ENCODE measurements at regions not wholly inside any gene's neighbourhood (a gene's known extent, or its start where the extent isn't known, plus 50 kb on each side); places are given as distances from the start of the nearest gene placed in this dataset.
"Not testable (repeated sequence)": the region's sequence is repeated elsewhere in the genome, so short reads cannot be mapped to it uniquely, and the experiment has no call there.

DNA sequence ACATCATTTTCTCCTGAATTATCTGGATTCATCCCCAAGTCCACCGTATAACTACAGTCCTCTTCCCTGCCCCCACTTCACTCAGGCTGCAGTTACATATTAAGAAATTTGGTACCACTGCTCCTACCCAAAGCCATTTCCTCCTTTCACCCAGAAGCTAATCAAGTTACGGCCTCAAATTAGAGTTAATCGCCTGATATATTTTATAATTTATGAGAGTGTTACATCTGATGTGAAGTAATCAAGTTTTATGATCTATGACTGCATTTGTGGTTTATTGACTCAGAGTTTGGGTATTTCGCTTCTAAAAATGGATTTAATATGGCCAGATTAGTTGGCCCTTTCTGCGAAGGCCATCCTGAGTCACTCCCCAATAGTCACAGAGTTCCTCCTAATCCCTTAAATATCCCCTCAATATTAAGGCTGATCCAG, 223.6 kb upstream of the KIF2A start:
- no peak for DNase-seq (ENCODE audit: low read depth in 2 of 3, low spot score in 2 of 3)

DNA sequence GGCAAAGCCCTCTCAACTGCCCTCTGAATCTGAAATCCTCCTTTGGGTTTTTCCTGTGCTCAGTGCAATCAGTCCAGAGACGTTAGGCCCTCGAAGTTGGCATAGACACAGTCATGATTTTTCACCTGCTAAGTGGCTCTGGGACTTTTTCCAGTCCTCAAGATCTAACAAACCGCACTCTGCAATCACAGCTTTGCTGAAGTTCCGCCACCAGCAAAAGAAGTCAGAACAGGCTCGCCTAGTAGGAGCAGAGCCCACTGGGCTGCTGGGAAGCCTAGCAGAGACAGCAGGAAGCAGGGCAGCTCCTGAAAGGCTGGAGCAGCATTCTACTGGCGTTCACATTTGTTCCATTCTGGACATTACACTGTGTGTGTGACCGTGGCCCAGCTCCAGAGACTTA, 222.8 kb upstream of the KIF2A start:
- DNase-seq (ENCODE audit: low read depth in 2 of 3, low spot score in 2 of 3), result no peak

DNA sequence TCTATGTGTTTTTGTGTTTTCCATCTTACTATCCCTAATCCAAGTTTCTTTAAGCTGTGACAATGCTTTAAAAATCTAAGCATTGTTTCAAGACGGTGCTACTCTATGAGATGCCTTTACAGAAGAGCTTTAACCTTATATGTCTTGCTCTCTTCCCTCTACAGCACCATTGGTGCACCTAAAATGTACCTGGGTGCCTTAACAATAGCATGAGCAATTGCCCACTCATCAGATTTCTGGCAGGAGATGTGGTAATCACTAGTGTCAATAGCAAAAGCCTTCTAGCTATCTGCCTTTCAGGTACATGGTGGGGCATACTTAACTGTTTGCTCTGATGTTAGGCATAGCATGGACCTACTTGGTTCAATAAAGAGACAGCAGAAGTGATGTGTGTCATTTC, 222.3 kb upstream of the KIF2A start:
- DNase-seq (ENCODE audit: low read depth in 2 of 3, low spot score in 2 of 3), result no peak

DNA sequence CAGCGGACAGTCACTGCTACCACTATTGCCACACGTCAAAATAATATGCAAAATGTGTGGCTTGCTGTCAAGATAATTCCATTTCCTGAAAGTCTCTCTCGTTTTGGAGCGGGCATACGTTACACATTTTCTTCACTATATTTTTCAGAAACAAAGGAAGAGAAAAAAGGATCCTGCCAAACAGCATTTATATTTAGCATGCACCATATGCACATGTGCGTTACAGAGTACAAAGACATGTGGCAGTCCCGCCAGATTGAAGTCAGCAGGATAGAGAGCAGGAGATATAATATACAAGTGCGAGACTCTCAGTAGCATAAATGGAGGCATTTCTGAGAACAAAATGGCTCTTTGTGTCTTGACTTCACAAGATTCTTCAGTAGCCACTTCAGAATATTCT, 221.6 kb upstream of the KIF2A start:
- no peak for DNase-seq (ENCODE audit: low read depth in 2 of 3, low spot score in 2 of 3)

DNA sequence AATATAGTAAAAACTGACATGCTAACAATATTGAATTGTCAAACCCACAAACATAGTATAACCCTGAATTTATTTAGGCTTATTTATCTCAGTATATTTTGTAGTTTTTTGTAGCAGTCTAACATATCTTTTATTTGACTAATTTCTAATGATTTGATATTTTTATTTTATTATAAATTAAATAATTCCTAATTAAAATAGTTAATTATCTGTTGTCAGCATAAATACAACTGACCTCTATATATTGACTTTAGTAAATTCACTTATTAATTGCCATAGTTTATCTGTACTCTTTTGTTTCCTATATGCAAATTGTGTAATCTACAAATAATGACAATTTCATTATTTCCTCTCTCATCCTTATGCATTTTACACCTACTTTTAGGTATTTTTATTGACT, 215.1 kb upstream of the KIF2A start:
- no peak for DNase-seq (ENCODE audit: low read depth in 2 of 3, low spot score in 2 of 3)

DNA sequence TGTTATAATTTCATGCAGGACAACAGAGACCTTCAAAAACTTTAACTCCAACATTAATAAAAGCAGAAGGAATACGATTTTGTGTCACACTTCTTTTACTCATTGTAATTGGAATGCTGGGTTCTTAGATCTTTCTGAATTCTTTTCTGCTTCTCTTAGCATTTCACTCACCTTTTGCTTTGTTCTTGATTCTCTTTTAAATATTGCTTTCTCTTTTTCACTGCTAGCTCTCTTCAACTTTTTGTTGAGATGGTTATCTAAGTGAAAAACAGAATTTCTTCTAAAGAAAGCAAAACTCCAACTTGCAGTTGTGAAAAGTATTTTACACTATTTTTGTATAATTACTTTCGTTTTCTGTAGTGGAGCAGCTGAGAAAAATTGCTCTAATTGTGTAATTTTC, 212.6 kb upstream of the KIF2A start:
- DNase-seq (ENCODE audit: low read depth in 2 of 3, low spot score in 2 of 3), result no peak

DNA sequence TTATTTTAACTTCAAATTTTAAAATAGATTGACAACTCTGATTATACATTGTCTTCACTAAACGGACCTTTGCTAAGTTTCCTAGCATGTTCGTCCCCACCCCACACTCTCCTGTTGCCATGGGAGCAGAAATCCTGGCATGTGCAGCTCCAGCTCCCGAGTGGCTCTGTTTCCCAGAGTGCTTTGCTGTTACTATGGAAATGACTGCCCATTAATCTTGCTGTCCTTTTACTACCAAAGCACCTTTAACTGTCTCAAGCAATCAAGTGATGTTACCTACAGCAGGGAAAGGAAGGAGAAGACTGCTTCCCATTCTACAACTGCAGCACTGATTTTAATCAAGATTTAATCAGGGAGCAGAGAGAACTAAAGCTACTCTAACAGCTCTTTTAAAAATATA, 212.0 kb upstream of the KIF2A start:
- DNase-seq (ENCODE audit: low read depth in 2 of 3, low spot score in 2 of 3), result no peak

DNA sequence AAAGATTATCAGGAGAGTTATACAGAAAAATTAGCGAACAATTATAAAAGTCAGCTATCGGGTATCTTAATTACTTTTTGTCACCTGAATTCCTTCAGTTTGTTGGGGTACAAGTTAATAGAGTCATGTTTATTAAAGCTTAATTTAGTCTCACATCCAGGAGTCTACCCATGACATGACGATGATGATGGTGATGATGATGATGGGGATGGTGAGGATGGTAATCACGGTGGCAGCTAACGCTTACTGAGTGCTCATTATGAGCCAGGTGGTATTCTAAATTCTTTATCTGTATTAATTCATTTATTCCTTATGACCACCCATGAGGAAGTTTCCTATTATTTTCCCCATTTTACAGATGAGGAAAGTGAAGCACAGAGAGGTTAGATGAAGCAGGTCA, 208.6 kb upstream of the KIF2A start:
- DNase-seq (ENCODE audit: low read depth in 2 of 3, low spot score in 2 of 3), result no peak

DNA sequence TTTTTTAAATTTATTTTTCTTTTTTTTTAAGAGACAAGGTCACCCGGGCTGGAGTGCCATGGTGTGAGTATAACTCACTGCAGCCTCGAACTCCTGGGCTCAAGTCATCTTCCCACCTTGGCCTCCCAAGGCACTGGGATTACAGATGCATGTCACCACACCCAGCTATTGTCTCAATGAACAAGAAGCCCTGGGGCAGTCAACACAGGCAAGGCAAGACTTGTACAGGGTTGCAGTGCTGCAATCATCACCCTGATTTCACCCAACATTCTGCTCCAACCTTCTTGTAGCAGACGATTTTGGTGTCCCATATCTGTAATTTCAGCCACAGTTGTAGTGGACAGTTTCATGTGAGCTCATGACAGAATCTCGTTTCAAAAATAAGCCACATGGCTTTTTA, 205.8 kb upstream of the KIF2A start:
- DNase-seq (ENCODE audit: low read depth in 2 of 3, low spot score in 2 of 3), result no peak

DNA sequence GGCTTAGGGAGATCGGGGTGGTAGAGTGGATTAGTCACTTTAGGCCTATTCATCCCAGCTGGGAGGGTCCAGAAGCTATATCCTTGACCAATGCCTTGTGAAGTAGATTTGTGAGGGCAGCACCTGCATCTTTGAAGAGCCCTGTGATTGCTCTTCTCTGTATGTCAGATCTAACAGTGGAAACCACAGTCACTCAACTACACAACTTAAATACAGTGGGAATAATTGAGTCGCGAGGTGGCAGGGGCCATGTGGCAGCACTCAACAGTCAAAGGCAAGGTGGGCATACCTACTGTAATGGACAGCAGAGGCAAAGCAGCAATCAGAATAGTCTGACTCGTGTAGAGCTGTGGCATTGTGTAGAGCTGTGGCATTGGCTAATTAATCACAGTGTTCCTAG, 202.1 kb upstream of the KIF2A start:
- DNase-seq (ENCODE audit: low read depth in 2 of 3, low spot score in 2 of 3), result not testable (repeated sequence)

DNA sequence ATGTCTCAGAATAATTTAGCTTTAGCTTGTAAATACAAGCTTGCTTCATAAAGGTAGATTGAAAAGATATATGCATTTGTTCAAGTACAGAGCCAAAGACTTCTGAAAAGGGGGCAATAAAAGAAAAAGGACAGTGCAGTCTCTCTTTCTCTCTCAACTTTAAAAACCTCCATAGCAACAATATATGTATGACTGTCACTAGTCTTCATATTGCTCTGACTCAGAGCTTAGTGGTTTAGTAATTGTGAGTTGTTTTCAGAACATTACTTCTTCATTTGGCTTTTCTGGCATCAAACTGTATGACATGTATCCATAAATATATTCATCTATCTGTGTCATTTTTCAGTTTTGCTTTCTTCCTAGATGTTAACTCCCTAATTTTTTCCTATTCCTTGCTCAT, 194.6 kb upstream of the KIF2A start:
- no peak for DNase-seq (ENCODE audit: low read depth in 2 of 3, low spot score in 2 of 3)

DNA sequence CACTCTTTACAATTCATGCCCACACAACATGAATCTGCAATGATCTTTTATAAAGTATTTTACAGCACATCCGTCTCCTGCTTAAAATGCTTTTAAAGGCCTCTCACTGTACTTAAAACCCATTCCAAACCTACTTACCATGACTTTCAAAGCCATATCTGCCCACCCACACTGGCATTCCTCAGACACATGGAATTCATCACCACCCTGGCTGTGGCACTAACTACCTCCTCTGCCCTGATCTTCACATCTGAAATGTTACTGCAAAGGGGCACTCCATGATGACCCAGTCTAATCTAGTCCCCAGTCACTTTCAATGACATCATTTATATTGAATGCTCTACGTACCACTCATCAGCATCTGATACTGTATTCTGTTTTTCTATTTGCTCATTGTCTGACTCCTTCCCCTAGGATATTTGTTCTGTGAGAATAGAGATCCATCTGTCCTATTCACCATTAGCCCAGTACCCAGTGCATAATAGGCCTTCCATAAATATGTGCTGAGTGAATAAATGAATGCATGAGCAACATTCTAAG, 193.2 kb upstream of the KIF2A start:
- DNase-seq (ENCODE audit: low read depth in 2 of 3, low spot score in 2 of 3), result no peak

DNA sequence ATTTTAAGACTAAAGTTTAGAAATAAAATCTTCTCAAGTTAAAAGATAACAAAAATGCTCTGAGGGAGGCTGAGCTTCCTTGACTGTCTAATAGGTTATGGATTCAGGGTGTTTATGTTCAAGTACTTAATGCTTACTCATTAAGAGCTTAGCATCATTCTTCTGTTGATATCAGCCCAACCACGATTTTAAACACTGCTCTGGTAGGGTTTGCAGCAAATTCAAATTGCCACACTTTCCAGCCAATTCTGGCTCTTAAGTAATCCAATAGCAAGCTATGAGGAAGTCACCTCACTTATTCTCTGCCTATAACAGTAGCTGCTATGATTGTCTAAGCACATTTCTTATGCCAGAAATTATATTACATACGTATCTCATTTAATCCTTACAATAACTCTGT, 191.0 kb upstream of the KIF2A start:
- DNase-seq (ENCODE audit: low read depth in 2 of 3, low spot score in 2 of 3), result no peak

DNA sequence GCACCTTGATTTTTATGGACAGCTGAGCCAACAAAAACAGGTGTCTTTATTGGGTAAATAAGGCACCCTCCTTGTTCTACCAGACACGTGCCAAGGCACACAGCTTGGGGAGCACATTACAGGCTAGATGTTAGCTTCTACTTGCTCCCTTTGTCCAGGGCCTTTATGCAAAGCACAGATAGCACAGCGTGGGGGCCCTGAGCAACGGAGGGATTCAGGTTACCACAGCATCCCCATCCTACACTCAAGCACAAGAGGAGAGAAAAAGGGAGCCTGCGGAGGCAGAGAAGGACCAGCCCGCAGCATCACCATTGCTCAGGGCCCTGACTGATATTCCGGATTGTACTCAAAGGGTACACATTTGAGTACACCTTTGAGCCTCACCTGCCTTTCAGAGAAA, 181.7 kb upstream of the KIF2A start:
- DNase-seq (ENCODE audit: low read depth in 2 of 3, low spot score in 2 of 3), result no peak

DNA sequence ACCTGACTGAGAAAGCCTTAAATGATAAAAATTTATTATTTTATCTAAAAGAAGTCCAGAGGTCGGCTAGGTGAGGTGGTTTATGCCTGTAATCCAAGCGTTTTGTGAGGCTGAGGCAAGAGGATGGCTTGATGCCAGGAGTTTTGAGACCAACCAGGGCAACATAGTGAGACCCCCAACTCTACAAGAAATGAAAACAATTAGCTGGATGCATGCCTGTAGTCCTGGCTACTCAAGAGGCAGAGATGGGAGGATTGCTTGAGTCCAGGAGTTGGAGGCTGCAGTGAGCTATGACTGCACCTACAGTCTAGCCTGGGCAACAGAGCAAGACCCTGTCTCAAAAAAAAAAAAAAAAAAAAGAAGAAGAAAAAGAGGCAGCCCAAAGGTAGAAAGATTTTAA, 179.9 kb upstream of the KIF2A start:
- no peak for DNase-seq (ENCODE audit: low read depth in 2 of 3, low spot score in 2 of 3)

DNA sequence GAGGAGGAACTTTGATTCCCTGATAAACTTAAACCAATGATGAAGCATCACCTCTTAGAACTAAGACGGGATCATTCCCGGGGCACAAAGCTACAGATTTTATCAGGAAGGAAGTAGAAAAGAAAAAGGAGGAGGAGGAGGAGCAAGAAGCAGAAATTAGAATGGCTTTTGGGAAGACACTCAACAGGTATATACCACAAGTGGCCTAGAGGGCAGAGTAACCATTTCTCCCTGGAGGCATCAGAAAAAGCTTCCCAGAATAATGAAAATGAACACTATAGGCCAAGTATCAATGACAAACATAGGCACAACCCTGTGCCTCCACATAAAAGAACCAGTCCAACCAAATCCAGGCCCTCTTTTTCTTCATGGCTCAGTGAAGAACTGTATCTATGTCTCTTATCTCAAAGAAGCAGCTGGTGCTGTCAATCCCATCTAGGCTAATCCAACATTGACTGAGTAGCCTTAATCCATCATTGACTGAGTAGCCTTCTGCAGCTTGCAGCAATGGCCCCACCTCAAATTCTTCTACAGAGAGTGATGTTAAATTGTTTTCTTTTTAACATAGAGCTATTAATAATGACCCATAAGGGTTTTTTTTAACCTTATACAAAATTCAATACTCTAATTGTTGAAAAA, 178.8 kb upstream of the KIF2A start:
- DNase-seq (ENCODE audit: low read depth in 2 of 3, low spot score in 2 of 3), result no peak

DNA sequence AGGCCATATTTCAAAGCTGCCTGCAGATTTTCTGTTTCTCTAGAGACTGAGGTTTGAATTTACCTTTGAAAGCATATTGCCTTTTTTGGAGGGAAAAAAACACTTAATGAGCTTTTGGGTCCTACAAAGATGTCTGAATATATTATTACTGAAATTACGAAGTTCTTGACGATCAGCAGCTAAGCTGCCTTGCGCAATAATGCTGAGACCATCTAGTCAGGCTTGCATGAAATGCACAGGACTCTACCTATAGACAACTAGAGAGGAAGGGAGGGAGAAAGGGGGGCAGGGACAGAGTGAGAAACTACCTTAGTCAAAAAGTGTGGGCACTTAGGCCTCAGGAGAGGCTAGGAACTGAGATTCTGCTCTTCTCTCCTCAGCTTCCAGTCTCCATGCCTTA, 175.9 kb upstream of the KIF2A start:
- no peak for DNase-seq (ENCODE audit: low read depth in 2 of 3, low spot score in 2 of 3)

DNA sequence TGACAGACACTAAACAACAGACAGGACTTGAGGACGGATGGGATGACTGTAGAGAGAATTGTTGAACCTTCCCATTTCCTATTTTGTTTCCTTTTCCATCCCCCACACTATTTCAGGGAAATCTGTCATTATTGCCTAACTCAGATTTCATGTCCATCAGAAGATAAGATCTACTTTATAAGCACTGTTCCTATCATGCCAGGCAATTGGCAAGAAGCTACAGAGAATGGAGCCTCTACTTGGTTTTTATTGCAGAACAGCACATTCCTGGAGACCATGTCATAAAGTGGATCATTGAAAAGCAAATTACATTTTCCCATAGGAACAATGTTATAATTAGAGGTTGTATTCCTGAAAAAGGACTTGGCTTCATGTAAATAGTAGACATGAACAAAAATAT, 173.7 kb upstream of the KIF2A start:
- DNase-seq (ENCODE audit: low read depth in 2 of 3, low spot score in 2 of 3), result no peak

DNA sequence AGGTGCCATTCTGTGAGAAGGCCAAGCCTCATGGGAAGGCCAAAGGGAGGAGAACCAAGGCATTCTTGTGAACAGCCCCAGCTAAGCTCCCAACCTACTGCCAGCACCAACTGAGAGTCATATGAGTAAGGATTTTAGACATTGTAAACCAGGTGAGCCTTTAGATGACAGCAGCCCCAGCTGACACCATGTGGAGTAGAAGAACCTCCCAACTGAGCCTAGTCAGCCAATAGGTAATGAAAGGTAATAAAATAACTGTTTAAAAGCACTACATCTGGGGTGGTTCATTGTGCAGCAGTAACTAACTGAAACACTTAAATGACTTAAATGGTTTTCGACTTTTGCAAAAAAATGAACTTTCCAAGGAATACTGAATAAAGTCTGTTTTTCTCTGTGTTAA, 172.6 kb upstream of the KIF2A start:
- DNase-seq (ENCODE audit: low read depth in 2 of 3, low spot score in 2 of 3), result no peak

DNA sequence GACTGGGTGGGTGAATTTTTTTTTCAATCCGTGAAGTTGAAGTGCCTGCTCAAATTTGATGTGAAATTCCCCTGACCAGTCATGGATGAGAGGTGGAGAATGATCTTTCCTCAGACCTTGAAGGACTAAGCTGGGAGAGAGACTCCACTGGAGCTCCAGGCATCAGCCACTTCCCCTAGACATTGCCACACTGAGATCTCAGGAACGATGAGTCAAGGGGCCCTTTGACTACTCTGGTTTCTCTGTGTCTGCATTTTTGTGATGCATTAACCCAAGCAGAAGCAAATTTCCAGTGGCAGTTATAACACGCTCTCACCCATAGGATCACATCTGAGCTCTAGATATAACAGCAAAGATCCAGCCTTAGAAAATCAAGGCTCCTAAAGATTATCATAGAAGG, 171.2 kb upstream of the KIF2A start:
- no peak for DNase-seq (ENCODE audit: low read depth in 2 of 3, low spot score in 2 of 3)

DNA sequence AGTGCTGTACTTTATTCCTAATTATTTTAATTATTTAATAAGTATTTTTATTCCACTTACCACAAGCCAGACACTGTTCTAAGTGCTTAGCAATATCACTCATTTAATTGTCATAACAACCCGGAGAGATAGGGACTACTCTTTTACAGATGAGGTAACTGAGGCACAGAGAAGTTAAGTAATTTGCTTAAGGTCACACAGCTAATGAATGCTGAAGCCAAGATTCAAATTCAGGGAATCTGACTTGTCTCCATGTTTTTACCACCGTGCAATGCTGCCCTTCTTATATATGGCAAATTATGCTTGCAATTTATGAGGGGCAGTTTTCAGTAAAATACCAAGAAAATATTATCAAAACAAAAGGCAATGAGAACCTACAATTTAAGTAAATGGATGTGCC, 168.4 kb upstream of the KIF2A start:
- no peak for DNase-seq (ENCODE audit: low read depth in 2 of 3, low spot score in 2 of 3)

DNA sequence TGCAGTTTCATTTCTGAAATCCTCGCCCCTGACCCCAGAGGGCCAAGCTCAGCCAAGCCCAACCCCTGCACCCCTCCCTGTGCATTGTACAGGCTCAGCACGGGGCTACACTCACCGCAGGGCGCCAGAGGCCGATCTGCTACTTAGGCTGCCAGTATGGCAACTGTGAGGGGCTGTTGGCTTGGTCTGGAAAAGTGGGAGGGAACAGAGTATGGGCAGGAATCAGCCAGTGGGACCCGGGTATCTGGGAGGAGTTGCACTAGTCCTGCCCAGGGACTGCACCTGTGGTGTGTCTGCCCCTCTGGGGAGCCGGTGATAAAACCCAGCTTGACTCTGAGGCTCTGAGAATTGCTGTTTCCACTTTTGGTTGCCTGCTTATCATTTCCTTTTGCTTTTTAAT, 167.4 kb upstream of the KIF2A start:
- no peak for DNase-seq (ENCODE audit: low read depth in 2 of 3, low spot score in 2 of 3)

DNA sequence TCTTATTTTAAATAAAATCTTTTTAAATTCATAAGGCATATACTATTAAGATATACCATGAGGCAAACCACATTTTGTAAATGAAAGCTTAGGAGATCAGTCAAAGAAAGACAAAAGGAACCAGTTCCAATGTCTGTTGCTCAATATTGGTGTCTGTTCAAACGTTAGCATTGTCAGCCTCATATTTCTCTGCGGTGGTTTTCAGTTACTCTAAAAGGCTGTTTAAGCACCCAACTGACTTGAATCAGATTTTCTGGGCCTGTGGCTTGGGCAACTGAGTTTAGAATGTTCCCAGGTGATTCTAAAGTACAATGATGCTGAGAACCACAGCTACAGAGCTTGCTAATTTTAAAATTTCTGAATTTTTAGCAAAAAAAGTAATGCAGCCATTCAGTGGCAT, 166.3 kb upstream of the KIF2A start:
- DNase-seq (ENCODE audit: low read depth in 2 of 3, low spot score in 2 of 3), result no peak

DNA sequence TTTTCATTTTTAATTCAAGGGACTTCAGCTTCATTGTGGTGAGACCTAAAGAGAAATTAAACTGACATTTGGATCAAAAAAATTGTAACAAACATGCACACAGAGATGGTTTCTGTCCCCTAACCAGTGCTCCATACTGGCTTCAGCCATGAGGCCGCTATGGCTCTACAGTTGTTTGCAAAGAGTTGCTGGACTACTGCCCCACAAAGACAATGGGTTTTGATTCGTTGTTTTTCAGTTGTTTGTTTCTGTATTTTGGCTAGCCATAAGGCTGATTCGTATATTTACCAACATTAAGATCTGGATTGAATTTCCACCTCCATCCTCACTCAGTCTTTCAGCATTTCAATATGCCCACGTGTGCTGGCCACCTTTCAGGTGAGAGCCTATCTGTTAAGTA, 163.7 kb upstream of the KIF2A start:
- no peak for DNase-seq (ENCODE audit: low read depth in 2 of 3, low spot score in 2 of 3)
